WTC11 (cell line): ENCODE measurements at regions not wholly inside any gene's neighbourhood (a gene's known extent, or its start where the extent isn't known, plus 50 kb on each side); places are given as distances from the start of the nearest gene placed in this dataset.

Source experiments
- ATAC-seq: fragments of 200-7000 bp; cut with Tn5 transposase; 2 replicates; pipeline ENCODE4 v1.10.0; 2021; ENCODE audit warnings: mild to moderate bottlenecking, moderate library complexity
- CTCF ChIA-PET: fragments of 300-600 bp; sonication (Branson Sonifier 250); formaldehyde crosslinking; loops from one replicate; lab custom pipeline; 2021; ENCODE audit warnings: antibody characterized with exemption; lab: Charles Lee
- POLR2A ChIA-PET: fragments of 350-600 bp; sonication (Branson Sonifier 250); formaldehyde crosslinking; loops from one replicate; lab custom pipeline; 2021; ENCODE audit warnings: antibody characterized with exemption; lab: Charles Lee
- DNase-seq: peaks from one replicate; pipeline ENCODE4 v3.0.0; 2021; ENCODE audit warnings: low spot score
- H3K27ac Mint-ChIP-seq: 2 replicates; pipeline ENCODE4 v1.8.0; 2021; ENCODE audit warnings: mixed read lengths
- H3K27me3 Mint-ChIP-seq: 2 replicates; pipeline ENCODE4 v1.8.0; 2021; ENCODE audit warnings: low read depth, mild to moderate bottlenecking, moderate library complexity, mixed read lengths
- H3K36me3 Mint-ChIP-seq: 2 replicates; pipeline ENCODE4 v1.8.0; 2021; ENCODE audit warnings: mixed read lengths
- H3K4me1 Mint-ChIP-seq: 2 replicates; pipeline ENCODE4 v1.8.0; 2022; ENCODE audit warnings: mixed read lengths
- H3K4me3 Mint-ChIP-seq: 2 replicates; pipeline ENCODE4 v1.8.0; 2021; ENCODE audit warnings: mild to moderate bottlenecking, moderate library complexity, mixed read lengths
- H3K9me3 Mint-ChIP-seq: 2 replicates; pipeline ENCODE4 v1.8.0; 2021; ENCODE audit warnings: mixed read lengths
- CBFB ChIP-seq: sonication (generic); formaldehyde crosslinking; IDR thresholded peaks from 2 replicates; pipeline ENCODE4 v1.8.1; 2022; ENCODE audit warnings: mild to moderate bottlenecking, low read depth, missing genetic modification reagents
- FOXP1 ChIP-seq: sonication (generic); formaldehyde crosslinking; IDR thresholded peaks from 2 replicates; pipeline ENCODE4 v1.8.0; 2022; ENCODE audit warnings: missing genetic modification reagents, mild to moderate bottlenecking, moderate library complexity, borderline replicate concordance
- JAZF1 ChIP-seq: fragments of 250-450 bp; sonication (Bioruptor Pico); IDR thresholded peaks from 2 replicates; pipeline ENCODE4 v1.9.0; 2021; ENCODE audit warnings: moderate library complexity, mild to moderate bottlenecking, inconsistent platforms
- NR2C2 ChIP-seq: sonication (generic); formaldehyde crosslinking; IDR thresholded peaks from 2 replicates; pipeline ENCODE4 v1.8.0; 2022; ENCODE audit warnings: mild to moderate bottlenecking, missing genetic modification reagents
- NR3C1 ChIP-seq: sonication (generic); formaldehyde crosslinking; conservative IDR thresholded peaks from 2 replicates; pipeline ENCODE4 v1.8.1; 2023; ENCODE audit warnings: low read depth, mild to moderate bottlenecking, missing genetic modification reagents
- SMAD4 ChIP-seq: sonication (generic); formaldehyde crosslinking; IDR thresholded peaks from 2 replicates; pipeline ENCODE4 v1.8.0; 2022; ENCODE audit warnings: mild to moderate bottlenecking, missing genetic modification reagents
- ZBTB43 ChIP-seq: sonication (generic); formaldehyde crosslinking; IDR thresholded peaks from 2 replicates; pipeline ENCODE4 v1.8.1; 2023; ENCODE audit warnings: mild to moderate bottlenecking, missing genetic modification reagents
- ZNF396 ChIP-seq: fragments of 250-450 bp; sonication (Bioruptor Pico); IDR thresholded peaks from 2 replicates; pipeline ENCODE4 v1.8.0; 2021; ENCODE audit warnings: mild to moderate bottlenecking, moderate library complexity, borderline replicate concordance
- TF ChIP-seq, protein P1 (sequence below): sonication (generic); formaldehyde crosslinking; IDR thresholded peaks from 2 replicates; pipeline ENCODE4 v1.8.0; 2022; ENCODE audit warnings: missing genetic modification reagents
- TF ChIP-seq, protein P2 (sequence below): fragments of 250-450 bp; sonication (Bioruptor Pico); IDR thresholded peaks from 2 replicates; pipeline ENCODE4 v1.9.0; 2021; ENCODE audit warnings: mild to moderate bottlenecking
- TF ChIP-seq, protein P3 (sequence below): sonication (generic); formaldehyde crosslinking; IDR thresholded peaks from 2 replicates; pipeline ENCODE4 v1.8.1; 2023; ENCODE audit warnings: mild to moderate bottlenecking, missing genetic modification reagents
- TF ChIP-seq, protein P4 (sequence below): sonication (generic); formaldehyde crosslinking; IDR thresholded peaks from 2 replicates; pipeline ENCODE4 v1.8.0; 2023; ENCODE audit warnings: missing genetic modification reagents, mild to moderate bottlenecking, borderline replicate concordance

DNA sequence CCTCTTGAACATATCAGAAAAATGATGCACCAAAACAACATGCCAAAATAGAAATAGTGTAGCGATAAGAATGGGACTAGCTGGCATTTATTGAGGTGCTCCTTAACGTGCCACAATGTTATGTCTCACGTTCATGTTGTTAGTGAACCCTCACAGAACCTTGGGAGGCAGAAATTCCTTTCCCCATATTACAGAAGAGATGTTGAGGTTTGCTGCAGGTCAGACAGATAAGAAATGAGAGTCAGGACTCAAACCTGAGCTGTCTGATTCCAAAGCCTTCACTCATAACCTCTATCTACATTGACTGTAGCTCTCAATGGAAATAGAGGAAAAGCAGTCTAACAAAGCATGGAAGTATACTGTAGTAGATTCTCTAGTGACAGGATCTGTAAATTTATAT, 163.3 kb upstream of the STK17B start (continued):
- TF ChIP-seq SMAD4 (CRISPR knock-in tag) (no peak), FOXP1 (CRISPR knock-in tag) (no peak), JAZF1 (CRISPR knock-in tag) (no peak), CBFB (CRISPR knock-in tag) (no peak), ZNF396 (CRISPR knock-in tag) (no peak), NR2C2 (CRISPR knock-in tag) (no peak), NR3C1 (CRISPR knock-in tag) (no peak)
- TF ChIP-seq, protein P1, sequence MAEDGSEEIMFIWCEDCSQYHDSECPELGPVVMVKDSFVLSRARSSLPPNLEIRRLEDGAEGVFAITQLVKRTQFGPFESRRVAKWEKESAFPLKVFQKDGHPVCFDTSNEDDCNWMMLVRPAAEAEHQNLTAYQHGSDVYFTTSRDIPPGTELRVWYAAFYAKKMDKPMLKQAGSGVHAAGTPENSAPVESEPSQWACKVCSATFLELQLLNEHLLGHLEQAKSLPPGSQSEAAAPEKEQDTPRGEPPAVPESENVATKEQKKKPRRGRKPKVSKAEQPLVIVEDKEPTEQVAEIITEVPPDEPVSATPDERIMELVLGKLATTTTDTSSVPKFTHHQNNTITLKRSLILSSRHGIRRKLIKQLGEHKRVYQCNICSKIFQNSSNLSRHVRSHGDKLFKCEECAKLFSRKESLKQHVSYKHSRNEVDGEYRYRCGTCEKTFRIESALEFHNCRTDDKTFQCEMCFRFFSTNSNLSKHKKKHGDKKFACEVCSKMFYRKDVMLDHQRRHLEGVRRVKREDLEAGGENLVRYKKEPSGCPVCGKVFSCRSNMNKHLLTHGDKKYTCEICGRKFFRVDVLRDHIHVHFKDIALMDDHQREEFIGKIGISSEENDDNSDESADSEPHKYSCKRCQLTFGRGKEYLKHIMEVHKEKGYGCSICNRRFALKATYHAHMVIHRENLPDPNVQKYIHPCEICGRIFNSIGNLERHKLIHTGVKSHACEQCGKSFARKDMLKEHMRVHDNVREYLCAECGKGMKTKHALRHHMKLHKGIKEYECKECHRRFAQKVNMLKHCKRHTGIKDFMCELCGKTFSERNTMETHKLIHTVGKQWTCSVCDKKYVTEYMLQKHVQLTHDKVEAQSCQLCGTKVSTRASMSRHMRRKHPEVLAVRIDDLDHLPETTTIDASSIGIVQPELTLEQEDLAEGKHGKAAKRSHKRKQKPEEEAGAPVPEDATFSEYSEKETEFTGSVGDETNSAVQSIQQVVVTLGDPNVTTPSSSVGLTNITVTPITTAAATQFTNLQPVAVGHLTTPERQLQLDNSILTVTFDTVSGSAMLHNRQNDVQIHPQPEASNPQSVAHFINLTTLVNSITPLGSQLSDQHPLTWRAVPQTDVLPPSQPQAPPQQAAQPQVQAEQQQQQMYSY (CRISPR knock-in tag): no peak
- TF ChIP-seq, protein P2, sequence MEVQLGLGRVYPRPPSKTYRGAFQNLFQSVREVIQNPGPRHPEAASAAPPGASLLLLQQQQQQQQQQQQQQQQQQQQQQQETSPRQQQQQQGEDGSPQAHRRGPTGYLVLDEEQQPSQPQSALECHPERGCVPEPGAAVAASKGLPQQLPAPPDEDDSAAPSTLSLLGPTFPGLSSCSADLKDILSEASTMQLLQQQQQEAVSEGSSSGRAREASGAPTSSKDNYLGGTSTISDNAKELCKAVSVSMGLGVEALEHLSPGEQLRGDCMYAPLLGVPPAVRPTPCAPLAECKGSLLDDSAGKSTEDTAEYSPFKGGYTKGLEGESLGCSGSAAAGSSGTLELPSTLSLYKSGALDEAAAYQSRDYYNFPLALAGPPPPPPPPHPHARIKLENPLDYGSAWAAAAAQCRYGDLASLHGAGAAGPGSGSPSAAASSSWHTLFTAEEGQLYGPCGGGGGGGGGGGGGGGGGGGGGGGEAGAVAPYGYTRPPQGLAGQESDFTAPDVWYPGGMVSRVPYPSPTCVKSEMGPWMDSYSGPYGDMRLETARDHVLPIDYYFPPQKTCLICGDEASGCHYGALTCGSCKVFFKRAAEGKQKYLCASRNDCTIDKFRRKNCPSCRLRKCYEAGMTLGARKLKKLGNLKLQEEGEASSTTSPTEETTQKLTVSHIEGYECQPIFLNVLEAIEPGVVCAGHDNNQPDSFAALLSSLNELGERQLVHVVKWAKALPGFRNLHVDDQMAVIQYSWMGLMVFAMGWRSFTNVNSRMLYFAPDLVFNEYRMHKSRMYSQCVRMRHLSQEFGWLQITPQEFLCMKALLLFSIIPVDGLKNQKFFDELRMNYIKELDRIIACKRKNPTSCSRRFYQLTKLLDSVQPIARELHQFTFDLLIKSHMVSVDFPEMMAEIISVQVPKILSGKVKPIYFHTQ (CRISPR knock-in tag): no peak
- TF ChIP-seq, protein P3, sequence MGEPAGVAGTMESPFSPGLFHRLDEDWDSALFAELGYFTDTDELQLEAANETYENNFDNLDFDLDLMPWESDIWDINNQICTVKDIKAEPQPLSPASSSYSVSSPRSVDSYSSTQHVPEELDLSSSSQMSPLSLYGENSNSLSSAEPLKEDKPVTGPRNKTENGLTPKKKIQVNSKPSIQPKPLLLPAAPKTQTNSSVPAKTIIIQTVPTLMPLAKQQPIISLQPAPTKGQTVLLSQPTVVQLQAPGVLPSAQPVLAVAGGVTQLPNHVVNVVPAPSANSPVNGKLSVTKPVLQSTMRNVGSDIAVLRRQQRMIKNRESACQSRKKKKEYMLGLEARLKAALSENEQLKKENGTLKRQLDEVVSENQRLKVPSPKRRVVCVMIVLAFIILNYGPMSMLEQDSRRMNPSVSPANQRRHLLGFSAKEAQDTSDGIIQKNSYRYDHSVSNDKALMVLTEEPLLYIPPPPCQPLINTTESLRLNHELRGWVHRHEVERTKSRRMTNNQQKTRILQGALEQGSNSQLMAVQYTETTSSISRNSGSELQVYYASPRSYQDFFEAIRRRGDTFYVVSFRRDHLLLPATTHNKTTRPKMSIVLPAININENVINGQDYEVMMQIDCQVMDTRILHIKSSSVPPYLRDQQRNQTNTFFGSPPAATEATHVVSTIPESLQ (CRISPR knock-in tag): no peak

- H3K4me3 Mint-ChIP-seq: no peak overlapping the region
- ChIA-PET POLR2A (no interaction called here), CTCF (no interaction called here)
- H3K4me1 Mint-ChIP-seq: no peaks in the 10 kb centered on the region; the same call in 1 of the 2 replicates
- ATAC-seq: peak; percentile 57
- no peaks in the 10 kb centered on the region for H3K36me3 Mint-ChIP-seq
- no peaks in the 10 kb centered on the region for H3K27me3 Mint-ChIP-seq
- TF ChIP-seq ZBTB43 (CRISPR knock-in tag): no peak
- TF ChIP-seq NR3C1 (CRISPR knock-in tag): no peak
- TF ChIP-seq, protein P4, sequence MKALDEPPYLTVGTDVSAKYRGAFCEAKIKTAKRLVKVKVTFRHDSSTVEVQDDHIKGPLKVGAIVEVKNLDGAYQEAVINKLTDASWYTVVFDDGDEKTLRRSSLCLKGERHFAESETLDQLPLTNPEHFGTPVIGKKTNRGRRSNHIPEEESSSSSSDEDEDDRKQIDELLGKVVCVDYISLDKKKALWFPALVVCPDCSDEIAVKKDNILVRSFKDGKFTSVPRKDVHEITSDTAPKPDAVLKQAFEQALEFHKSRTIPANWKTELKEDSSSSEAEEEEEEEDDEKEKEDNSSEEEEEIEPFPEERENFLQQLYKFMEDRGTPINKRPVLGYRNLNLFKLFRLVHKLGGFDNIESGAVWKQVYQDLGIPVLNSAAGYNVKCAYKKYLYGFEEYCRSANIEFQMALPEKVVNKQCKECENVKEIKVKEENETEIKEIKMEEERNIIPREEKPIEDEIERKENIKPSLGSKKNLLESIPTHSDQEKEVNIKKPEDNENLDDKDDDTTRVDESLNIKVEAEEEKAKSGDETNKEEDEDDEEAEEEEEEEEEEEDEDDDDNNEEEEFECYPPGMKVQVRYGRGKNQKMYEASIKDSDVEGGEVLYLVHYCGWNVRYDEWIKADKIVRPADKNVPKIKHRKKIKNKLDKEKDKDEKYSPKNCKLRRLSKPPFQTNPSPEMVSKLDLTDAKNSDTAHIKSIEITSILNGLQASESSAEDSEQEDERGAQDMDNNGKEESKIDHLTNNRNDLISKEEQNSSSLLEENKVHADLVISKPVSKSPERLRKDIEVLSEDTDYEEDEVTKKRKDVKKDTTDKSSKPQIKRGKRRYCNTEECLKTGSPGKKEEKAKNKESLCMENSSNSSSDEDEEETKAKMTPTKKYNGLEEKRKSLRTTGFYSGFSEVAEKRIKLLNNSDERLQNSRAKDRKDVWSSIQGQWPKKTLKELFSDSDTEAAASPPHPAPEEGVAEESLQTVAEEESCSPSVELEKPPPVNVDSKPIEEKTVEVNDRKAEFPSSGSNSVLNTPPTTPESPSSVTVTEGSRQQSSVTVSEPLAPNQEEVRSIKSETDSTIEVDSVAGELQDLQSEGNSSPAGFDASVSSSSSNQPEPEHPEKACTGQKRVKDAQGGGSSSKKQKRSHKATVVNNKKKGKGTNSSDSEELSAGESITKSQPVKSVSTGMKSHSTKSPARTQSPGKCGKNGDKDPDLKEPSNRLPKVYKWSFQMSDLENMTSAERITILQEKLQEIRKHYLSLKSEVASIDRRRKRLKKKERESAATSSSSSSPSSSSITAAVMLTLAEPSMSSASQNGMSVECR (CRISPR knock-in tag): no peak
- no peaks in the 10 kb centered on the region for H3K9me3 Mint-ChIP-seq
- no peak overlapping the region for H3K27ac Mint-ChIP-seq
- no peak for DNase-seq
These were observed 163.8 kb upstream of the STK17B start for GRCh38 chr2:196335221-196335634.
